NCI-H1105 treated with DMSO at 0.1 percent for 48 hours (cell line): ENCODE measurements at regions not wholly inside any gene's neighbourhood (a gene's known extent, or its start where the extent isn't known, plus 50 kb on each side); places are given as distances from the start of the nearest gene placed in this dataset.
"Not testable (repeated sequence)": the region's sequence is repeated elsewhere in the genome, so short reads cannot be mapped to it uniquely, and the experiment has no call there.

Experiments
- DNase-seq: peaks from one replicate; lab custom pipeline; 2025; lab: John Stamatoyannopoulos, UW

GRCh38 chr11:105432241-105432995, 177.5 kb upstream of the GRIA4 start:
- DNase-seq: no peak

DNA sequence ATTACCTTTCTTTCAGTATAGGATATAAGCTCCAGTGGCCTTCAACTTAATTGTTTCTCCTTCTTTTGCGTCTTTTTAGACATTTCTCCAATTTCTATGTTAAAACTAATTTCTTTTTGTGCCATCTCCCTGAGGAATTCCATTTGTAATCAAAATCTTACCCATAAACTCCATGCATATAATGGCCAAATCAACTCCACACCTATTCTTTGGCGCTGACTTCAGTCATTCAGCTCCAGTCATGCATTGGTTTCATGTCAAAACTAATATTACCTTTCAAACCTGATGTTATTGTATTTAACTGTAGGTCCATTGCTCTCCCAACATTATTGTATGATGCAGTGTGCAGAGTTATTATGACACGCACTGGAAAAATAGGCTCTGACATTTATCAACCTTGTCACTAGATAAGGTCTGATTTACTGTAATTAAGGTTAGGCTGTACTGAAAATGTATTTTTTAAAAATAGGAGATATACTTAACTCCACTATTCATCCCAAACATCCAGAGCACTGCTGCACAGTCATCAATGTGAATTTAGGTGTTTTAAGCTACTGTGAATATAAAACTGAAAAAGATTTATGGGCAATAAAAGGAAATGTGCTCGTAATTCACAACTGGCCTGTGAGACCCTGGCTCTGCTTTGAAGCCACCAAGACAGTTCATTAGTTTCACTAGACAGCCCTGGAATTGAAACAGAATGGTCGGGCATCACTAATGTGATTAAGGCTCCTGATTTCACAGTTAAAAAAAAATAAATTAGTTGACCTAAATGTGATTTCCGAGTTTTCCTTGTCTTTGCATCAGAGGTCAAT, 180.6 kb upstream of the GRIA4 start:
- DNase-seq: no peak

- DNase-seq: no peak
Measured at GRCh38 chr11:105407101-105407500, 202.8 kb upstream of the GRIA4 start.

DNA sequence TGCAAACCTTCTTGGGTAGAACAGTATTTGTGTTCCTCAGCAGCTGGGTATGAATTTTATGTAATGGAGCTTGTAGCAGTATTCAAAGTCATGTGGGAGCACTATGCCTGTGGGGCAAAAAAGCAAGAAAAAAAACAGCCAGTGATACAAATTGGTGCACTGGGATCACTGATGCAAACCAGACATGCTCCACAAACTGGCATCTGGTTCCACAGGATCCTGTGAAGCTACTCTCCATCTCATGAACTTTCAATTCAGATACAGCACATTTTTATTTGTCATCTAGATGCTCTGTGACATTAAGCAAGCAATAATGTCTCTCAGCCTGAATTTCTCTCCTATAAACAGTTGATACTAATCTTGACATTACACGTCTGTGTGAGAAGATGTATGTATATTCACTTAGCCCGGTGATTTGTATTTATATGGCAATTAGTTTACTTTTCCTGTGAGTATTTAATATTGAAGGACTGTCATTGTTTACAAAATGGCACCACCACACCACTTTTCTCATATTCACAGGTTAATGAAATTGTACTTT, 208.5 kb upstream of the GRIA4 start:
- DNase-seq: no peak

DNA sequence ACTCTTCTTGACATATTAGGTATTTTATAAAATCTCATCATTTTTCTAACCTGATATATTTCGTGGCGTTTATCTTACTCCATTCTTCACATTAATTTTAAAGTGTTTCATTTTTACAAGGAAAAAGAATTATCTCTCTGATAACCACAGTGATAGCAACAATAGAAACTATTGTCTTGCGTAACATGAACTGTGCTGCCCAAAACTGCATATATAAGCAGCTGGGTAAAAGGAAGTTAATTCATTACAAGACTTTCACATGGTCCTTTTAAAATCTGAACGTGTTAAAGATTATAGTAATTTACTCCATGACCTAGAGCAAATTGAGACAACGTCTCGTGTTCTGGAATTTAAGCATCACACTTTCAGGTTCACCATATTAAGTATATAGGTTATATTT, 210.4 kb upstream of the GRIA4 start:
- no peak for DNase-seq

GRCh38 chr11:105398636-105399035, 211.2 kb upstream of the GRIA4 start:
- DNase-seq: no peak

DNA sequence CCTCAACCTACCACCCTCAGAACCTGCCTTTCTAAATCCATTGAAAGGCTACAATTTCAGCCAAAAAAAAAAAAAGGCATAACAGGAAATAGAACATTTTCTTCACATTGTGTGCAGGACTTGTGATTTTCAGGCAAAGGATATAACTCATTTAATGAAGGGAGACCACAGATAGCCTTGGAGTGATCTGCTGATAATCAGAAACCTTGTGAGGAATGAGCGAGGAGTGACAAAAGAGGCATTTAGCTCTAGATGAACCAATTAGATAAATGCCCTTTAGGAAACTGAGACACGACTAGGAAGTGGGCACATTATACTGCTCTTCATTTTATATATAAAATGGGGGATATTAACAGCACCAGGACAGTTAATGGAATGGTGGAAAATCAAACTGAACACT, 216.5 kb upstream of the GRIA4 start:
- DNase-seq: no peak

GRCh38 chr11:105392556-105392955, 217.3 kb upstream of the GRIA4 start:
- DNase-seq: no peak

- no peak for DNase-seq
Measured at GRCh38 chr11:105389952-105390351, 219.9 kb upstream of the GRIA4 start.

GRCh38 chr11:105388006-105388405, 221.9 kb upstream of the GRIA4 start:
- DNase-seq: no peak

- DNase-seq: no peak
Measured at GRCh38 chr11:105381941-105382340, 227.9 kb upstream of the GRIA4 start.

- no peak for DNase-seq
Measured at GRCh38 chr11:105377870-105378269, 232.0 kb upstream of the GRIA4 start.

- DNase-seq: no peak
Measured at GRCh38 chr11:105372206-105372605, 232.6 kb upstream of the CARD18 start.

DNA sequence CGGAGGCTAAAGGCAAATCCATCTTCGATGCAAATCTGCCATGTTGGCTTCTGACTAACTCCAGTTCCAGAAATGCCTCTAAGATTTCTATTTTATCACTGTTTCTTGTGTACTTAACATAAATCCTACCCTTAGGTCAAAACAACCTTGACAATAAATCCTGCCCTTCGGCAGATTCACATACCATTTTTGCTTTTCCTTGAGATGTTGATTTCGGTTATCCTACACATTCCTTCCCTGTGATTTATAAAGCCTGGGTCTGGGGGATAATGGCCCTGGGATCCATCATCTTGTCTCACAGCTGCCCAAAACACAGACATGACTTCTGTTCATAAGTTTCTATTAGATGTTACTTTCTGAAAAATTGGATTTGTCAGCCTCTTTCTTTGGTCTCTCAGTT, 231.7 kb upstream of the CARD18 start:
- no peak for DNase-seq

- no peak for DNase-seq
Measured at GRCh38 chr11:105368711-105369110, 229.1 kb upstream of the CARD18 start.

- no peak for DNase-seq
Measured at GRCh38 chr11:105367129-105367528, 227.6 kb upstream of the CARD18 start.

- DNase-seq: no peak
Measured at GRCh38 chr11:105361651-105362050, 222.1 kb upstream of the CARD18 start.

DNA sequence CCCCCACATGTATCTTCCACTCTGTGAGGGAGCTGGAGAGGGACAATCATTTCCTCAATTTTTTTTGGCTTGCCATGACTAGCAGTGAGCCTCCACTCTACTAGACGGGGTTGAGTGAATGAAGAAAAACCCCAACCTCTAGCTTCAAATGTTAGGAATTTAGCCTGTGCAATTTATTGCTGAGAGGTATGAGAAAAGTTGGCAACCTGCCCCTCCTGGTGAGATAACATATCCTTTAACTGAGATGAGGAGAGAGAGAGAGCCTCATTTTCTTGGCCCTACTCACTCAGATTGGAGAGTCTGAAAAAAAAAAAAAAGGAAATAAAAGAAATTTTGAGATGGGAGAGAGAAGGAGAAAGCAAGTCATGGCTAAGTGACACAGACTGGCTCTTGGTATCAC, 218.2 kb upstream of the CARD18 start:
- DNase-seq: no peak

- no peak for DNase-seq
Measured at GRCh38 chr11:105357146-105357545, 217.6 kb upstream of the CARD18 start.

DNA sequence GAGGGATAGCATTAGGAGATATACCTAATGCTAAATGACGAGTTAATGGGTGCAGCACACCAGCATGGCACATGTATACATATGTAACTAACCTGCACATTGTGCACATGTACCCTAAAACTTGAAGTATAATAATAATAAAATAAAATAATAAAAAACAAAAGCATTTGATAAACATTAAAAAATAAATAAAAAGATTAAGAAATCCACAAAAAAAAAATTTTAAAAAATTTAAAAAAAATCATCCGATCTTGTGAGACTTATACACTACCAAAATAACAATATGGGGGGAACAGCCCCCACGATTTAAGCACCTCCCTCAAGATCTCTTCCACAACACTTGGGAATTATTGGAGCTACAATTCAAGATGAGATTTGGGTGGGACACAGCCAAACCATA, 210.3 kb upstream of the CARD18 start:
- DNase-seq: not testable (repeated sequence)

- peak; percentile 28 for DNase-seq
Measured at GRCh38 chr11:105344938-105345337, 205.4 kb upstream of the CARD18 start.

GRCh38 chr11:105334025-105334714, 194.6 kb upstream of the CARD18 start:
- no peak for DNase-seq

GRCh38 chr11:105333153-105333552, 193.6 kb upstream of the CARD18 start:
- no peak for DNase-seq
